ENCODE measurements at regions not wholly inside any gene's neighbourhood (a gene's known extent, or its start where the extent isn't known, plus 50 kb on each side); places are given as distances from the start of the nearest gene placed in this dataset.

DNA sequence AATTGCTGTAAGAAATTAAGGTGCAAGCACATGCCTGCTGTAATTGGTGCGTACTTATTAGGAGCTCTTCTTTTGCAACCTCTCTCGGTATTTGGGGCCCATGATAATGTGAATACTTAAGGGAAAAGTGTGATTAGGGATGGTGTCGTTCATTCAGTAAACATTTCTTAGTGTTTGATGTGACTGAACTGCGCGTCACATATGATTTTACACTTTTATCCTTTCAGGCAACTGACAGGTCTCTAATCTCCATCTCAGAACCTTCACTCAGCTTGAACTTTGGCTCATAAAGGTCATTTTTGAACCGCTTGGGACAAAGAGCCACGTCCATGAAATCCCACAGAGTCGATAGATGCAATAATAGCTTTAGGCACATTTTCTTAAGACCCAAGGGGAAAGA, 612.1 kb upstream of the PITX2 start:
- TF ChIP-seq, protein P1, sequence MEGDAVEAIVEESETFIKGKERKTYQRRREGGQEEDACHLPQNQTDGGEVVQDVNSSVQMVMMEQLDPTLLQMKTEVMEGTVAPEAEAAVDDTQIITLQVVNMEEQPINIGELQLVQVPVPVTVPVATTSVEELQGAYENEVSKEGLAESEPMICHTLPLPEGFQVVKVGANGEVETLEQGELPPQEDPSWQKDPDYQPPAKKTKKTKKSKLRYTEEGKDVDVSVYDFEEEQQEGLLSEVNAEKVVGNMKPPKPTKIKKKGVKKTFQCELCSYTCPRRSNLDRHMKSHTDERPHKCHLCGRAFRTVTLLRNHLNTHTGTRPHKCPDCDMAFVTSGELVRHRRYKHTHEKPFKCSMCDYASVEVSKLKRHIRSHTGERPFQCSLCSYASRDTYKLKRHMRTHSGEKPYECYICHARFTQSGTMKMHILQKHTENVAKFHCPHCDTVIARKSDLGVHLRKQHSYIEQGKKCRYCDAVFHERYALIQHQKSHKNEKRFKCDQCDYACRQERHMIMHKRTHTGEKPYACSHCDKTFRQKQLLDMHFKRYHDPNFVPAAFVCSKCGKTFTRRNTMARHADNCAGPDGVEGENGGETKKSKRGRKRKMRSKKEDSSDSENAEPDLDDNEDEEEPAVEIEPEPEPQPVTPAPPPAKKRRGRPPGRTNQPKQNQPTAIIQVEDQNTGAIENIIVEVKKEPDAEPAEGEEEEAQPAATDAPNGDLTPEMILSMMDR (IDR thresholded peaks at IDR 0.05), result no peak
- TF ChIP-seq EZH2 (IDR thresholded peaks at IDR 0.05; ENCODE audit: borderline replicate concordance, insufficient read depth, low read depth, low read length, poor library complexity, severe bottlenecking), result no peak

Measured in B cell (primary cell).